Neural progenitor cell (in vitro differentiated cells): ENCODE measurements at regions not wholly inside any gene's neighbourhood (a gene's known extent, or its start where the extent isn't known, plus 50 kb on each side); places are given as distances from the start of the nearest gene placed in this dataset.

ENCODE experiments used
- EZH2 ChIP-seq: fragments of 200-600 bp; sonication (generic); IDR thresholded peaks from 2 replicates; pipeline ENCODE4 v1.6.1; 2017; ENCODE audit warnings: antibody characterized with exemption, mild to moderate bottlenecking, moderate library complexity
- TF ChIP-seq, protein P1 (sequence below): fragments of 200-600 bp; sonication (generic); IDR thresholded peaks from 2 replicates; pipeline ENCODE4 v1.5.1; 2017; ENCODE audit warnings: antibody characterized with exemption, mild to moderate bottlenecking

DNA sequence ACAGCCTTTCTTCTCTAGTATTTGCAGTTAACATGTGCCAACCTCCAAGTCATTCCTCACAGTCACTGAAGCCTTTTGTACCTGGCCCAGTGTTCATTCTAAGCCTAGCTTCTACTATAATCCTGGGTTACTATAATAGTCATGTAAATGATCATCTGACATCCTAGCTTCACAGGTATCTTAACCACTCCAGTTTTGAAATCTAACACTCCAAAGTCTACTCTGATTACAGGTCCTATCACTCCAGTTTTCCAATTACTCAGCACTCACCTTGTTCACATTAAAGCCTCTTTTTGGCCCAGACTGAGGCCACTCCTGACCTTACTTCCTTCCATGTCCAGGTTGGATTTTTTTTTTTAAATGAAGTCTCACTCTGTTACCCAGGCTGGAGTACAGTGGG lies 87.6 kb upstream of the ZCCHC13 start:
- TF ChIP-seq, protein P1, sequence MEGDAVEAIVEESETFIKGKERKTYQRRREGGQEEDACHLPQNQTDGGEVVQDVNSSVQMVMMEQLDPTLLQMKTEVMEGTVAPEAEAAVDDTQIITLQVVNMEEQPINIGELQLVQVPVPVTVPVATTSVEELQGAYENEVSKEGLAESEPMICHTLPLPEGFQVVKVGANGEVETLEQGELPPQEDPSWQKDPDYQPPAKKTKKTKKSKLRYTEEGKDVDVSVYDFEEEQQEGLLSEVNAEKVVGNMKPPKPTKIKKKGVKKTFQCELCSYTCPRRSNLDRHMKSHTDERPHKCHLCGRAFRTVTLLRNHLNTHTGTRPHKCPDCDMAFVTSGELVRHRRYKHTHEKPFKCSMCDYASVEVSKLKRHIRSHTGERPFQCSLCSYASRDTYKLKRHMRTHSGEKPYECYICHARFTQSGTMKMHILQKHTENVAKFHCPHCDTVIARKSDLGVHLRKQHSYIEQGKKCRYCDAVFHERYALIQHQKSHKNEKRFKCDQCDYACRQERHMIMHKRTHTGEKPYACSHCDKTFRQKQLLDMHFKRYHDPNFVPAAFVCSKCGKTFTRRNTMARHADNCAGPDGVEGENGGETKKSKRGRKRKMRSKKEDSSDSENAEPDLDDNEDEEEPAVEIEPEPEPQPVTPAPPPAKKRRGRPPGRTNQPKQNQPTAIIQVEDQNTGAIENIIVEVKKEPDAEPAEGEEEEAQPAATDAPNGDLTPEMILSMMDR, result no peak
- no peak for TF ChIP-seq EZH2
